ENCODE measurements at regions not wholly inside any gene's neighbourhood (a gene's known extent, or its start where the extent isn't known, plus 50 kb on each side); places are given as distances from the start of the nearest gene placed in this dataset.

DNA sequence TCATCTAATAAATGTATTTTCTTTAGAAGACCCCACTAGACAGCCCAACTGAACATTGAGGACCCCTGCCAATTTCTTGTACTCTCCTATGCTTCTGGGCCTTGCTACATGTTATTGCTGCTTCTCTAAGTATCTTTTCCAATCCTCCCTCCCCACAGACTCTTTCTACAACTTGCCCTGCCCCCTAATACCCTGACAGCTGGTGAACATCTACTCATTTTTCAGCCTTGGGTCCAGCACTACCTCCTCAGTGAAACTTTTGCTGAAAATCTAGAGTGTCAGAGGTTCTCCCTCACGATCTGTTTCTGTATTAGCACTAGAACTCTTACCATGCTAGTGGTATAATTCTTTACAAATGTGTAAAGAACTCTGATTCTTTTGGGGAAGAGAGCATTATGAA is 106.8 kb upstream of the SIX3 start:
- Histone ChIP-seq H3K27ac (no peak overlapping the region), H3K9me3 (peaks cover 0 to 24% (median 5%) of the 10 kb centered on the region in 11 donors), H3K36me3 (no peaks in the 10 kb centered on the region), H3K4me3 (no peak overlapping the region), H3K4me1 (no peaks in the 10 kb centered on the region), H3K27me3 (peaks cover 0 to 10% (median under 1%) of the 10 kb centered on the region in 7 donors)
- TF ChIP-seq, protein P1, sequence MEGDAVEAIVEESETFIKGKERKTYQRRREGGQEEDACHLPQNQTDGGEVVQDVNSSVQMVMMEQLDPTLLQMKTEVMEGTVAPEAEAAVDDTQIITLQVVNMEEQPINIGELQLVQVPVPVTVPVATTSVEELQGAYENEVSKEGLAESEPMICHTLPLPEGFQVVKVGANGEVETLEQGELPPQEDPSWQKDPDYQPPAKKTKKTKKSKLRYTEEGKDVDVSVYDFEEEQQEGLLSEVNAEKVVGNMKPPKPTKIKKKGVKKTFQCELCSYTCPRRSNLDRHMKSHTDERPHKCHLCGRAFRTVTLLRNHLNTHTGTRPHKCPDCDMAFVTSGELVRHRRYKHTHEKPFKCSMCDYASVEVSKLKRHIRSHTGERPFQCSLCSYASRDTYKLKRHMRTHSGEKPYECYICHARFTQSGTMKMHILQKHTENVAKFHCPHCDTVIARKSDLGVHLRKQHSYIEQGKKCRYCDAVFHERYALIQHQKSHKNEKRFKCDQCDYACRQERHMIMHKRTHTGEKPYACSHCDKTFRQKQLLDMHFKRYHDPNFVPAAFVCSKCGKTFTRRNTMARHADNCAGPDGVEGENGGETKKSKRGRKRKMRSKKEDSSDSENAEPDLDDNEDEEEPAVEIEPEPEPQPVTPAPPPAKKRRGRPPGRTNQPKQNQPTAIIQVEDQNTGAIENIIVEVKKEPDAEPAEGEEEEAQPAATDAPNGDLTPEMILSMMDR (IDR thresholded peaks at IDR 0.05): no peak
- no peak for DNase-seq
- WGBS, 2 donors: 75 to 76% methylated on average over 1 of the region's 1 CpG
- no peak for ATAC-seq
- intact Hi-C loops (cut with DNase I): no loop called here

DNA sequence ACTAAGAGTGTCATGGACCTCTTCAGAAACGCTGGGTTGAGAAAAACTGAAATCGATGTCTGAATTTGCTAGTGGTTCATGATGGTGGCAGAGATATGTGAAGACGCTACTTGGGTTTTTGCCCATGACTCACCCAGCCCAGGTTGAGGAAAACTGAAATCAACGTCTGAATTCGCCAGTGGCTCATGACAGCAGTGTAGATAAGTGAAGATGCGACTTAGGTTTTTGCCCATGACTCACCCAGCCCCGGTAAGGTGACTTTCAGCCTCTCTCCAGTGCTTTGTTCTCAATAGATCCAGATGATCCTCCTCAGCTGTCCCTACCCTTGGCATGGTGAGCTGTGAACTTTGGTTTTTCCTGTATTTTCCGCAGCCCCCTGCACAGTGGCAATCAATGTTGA is 105.3 kb upstream of the SIX3 start:
- intact Hi-C loops (cut with DNase I): no loop called here
- no peak for DNase-seq
- H3K36me3 ChIP-seq: no peaks in the 10 kb centered on the region
- peaks cover 0 to 12% (median 7%) of the 10 kb centered on the region in 7 donors for H3K27me3 ChIP-seq
- no peak for ATAC-seq
- H3K4me3 ChIP-seq: no peak overlapping the region
- no peaks in the 10 kb centered on the region for H3K4me1 ChIP-seq
- TF ChIP-seq, protein P1 (IDR thresholded peaks at IDR 0.05): no peak
- no peak overlapping the region for H3K27ac ChIP-seq
- 74 to 75% methylated on average over 8 of the region's 8 CpGs for WGBS, 2 donors
- H3K9me3 ChIP-seq: peaks cover 0 to 24% (median 5%) of the 10 kb centered on the region in 11 donors

DNA sequence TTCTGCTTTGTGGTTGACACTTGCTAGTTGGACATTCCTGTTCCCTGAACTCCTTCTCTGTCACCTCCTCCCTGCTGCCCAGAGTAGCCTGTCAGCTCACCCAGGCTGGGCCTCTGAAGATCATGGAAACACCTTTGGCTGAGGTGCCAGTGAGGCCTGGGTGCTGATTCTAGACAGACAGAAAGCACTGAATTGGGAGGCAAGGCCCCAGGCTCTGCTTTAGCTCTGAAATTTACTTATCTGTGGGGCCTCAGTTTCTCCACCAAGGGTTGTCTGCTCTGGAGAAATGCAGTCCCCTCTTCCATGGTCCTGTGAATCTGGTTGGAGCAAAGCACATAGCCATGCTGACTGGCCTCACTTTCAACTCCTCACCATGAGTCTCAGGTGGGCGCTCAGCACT is 104.6 kb upstream of the SIX3 start:
- DNase-seq: no peak

DNA sequence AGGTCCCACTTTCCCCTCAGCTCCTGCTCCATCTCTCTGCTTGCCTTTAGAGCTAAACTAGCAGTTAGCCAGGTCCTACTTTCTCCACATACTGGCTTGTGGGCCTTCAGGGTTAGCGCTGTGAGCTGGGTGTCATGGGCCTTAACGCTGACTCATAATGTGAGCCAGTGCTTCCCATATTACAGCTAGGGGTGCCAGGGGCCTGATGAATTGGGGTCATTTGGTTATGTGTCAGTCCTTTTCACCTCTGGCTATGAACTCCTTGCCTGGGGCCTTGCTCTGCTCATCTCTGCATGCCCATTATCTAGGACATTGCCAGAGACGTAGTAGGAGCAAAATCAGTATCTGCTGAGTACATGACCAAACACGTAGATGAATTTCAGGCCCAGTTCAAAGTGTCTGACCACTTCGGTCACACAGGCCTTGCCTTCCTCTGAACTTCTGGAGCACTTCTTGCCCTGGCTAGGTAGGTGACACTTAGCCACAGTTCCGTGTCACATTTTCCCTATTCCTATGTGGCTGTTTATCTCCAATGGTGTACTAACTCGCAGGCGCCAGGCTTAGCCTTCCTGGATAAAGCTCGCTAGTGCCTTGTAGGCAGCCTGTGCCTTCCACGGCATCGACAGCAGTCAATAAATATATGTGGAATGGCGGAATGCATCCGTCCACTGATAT is 103.2 kb upstream of the SIX3 start:
- H3K4me3 ChIP-seq: no peak overlapping the region
- no peak for ATAC-seq
- no peaks in the 10 kb centered on the region for H3K4me1 ChIP-seq
- DNase-seq: no peak
- TF ChIP-seq, protein P1 (IDR thresholded peaks at IDR 0.05): no peak
- no peak overlapping the region for H3K27ac ChIP-seq
- intact Hi-C loops (cut with DNase I): no loop called here
- no peaks in the 10 kb centered on the region for H3K36me3 ChIP-seq
- WGBS, 2 donors: 88 to 91% methylated on average over 13 of the region's 13 CpGs
- peaks cover 0 to 31% (median 14%) of the 10 kb centered on the region in 7 donors for H3K27me3 ChIP-seq
- peaks cover 0 to 20% (median 5%) of the 10 kb centered on the region in 11 donors for H3K9me3 ChIP-seq

More for the DNA sequence above, 104.6 kb upstream of the SIX3 start:
- 89 to 100% methylated on average over 1 of the region's 1 CpG for WGBS, 2 donors
- peaks cover 0 to 18% (median 8%) of the 10 kb centered on the region in 7 donors for H3K27me3 ChIP-seq
- intact Hi-C loops (cut with DNase I): no loop called here
- no peak overlapping the region for H3K27ac ChIP-seq
- ATAC-seq: no peak
- H3K9me3 ChIP-seq: peaks cover 0 to 24% (median 5%) of the 10 kb centered on the region in 11 donors
- H3K36me3 ChIP-seq: no peaks in the 10 kb centered on the region
- no peaks in the 10 kb centered on the region for H3K4me1 ChIP-seq
- H3K4me3 ChIP-seq: no peak overlapping the region
- TF ChIP-seq, protein P1 (IDR thresholded peaks at IDR 0.05): no peak
